HG03565 (cell line): ENCODE measurements at regions not wholly inside any gene's neighbourhood (a gene's known extent, or its start where the extent isn't known, plus 50 kb on each side); places are given as distances from the start of the nearest gene placed in this dataset.

ENCODE experiments used
- ATAC-seq: cut with Tn5 transposase; IDR thresholded peaks from one replicate; pipeline ENCODE4 v1.9.1; 2021; ENCODE audit warnings: mild to moderate bottlenecking, moderate library complexity; ENCODE audit not compliant: unreplicated experiment

DNA sequence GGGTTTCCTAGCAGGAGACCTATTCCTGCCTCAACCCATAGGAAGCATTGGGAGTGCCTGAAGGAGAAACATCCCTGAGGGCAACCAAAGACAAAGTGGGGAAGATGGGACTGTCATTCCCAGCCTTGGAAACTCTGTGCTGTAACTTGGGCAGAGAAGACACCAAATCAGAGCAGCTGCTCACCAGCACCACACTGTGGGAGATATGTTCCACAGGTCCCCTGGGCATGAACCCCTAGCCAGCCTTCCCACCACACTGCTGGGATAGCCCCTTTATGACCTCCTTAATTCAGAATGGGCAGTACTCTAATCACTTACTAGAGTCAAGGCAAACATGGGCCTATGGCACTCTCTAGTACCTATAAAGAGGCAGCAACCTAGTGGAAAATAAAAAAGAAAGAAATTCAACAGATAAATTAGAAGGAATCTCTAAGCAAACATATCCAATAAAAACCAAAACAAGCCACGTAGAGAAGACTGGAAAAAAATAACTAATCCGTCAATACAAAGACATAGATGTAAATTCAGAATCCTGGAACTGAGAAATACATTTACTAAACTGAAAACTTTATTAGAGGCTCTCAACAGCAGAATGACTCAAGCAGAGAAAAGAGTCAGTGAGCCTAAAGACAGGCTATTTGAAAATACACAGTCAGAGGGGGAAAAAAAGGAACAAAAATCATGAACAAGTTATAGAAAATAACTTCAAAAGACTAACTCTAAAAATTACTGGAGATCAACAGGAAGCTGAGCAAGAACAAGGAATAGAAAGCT, 878.4 kb upstream of the FRG1 start:
- no peak for ATAC-seq

GRCh38 chr4:189069772-189070171, 870.9 kb upstream of the FRG1 start:
- ATAC-seq = no peak

GRCh38 chr4:189071241-189071640, 869.4 kb upstream of the FRG1 start:
- no peak for ATAC-seq

GRCh38 chr4:189073739-189074138, 866.9 kb upstream of the FRG1 start:
- no peak for ATAC-seq

DNA sequence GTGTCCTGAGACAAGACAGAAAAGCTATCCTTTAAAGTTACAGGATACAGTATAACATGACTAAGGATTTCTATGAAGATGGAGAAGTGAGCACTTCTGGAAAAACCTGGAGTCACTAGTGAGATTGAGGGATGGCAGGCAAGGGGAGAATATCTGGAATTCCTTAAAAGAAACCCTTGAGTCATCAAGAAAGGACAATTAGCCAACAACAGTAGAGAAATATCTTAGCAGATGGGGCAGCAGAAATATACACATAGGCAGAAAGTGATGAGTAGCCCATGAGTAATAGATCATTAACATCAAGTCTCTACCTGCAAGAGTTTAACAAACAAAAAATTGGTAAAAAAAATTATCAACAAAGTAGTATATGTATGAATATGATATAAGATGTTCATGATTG, 858.8 kb upstream of the FRG1 start:
- ATAC-seq = no peak

DNA sequence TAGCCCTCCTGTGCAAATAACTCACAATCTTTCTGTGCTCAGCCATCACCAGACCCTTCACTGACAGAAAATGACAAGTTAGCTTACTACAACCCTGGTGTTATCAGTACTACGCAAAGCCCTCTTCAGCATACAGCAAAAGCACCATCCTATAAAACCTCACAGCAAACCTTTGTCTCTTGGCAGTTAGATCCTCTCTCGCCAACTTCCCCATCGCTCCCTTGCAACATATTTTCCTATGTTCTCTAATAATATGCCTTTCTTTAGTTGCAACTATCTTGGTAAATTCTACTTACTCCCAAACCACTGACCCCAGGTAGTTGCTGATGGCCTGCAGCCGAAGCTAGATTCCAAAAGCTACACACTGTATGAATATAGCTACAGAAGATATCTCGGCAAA, 856.9 kb upstream of the FRG1 start:
- ATAC-seq = no peak

DNA sequence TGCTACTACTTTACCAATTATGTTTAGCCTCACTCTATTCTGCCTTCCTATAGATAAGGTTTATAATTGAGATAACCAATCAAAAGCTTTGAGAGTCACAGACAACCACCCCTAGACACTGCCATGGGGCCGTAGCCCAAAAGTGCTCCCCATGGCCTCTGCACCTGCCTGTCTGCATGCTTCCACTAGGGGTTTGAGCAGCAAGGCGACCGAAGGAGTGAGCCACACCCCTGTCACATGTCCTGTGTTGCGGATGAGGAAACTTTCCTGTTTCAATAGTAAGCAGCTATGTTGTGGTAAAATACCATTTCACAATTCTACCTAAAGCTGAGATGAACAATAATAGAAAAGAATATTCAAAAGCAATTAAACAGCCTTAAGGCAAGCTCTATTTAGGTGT, 856.0 kb upstream of the FRG1 start:
- ATAC-seq = no peak

DNA sequence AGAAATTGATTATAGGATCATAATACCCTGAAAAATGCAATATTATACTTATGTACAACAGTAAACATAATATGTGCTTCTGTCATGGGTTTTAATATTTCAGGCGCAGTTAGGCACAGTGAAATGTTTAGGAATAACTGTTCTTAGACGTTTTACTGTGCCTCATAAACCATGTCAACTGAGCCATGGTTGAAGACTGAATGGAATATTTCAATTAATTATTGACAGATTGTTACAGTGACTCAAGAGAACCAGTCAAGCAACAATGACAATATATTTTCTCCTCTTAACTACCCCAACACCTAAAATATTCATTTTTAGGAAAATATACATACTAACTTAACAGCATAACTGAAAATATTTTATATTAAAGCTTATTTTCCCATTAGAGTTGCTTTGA, 852.7 kb upstream of the FRG1 start:
- no peak for ATAC-seq

DNA sequence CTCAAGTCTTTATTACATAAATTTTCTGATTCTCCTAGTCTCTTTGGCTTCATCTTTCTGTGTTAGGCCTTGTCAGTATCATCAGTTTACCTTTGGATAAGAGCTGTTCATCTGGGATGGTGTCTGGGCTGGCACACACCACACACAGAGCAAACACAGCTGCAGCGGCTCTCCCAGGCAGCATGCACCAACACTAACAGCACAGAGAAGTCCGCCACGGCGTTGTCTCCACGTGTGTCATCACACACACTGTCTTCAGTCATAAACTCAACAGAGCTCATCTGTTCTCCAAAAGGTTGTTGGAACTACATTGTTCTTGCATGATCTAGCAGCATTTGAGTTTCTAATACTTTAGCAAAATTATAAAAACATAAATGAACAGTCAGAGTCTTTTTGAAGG, 851.9 kb upstream of the FRG1 start:
- ATAC-seq = no peak

DNA sequence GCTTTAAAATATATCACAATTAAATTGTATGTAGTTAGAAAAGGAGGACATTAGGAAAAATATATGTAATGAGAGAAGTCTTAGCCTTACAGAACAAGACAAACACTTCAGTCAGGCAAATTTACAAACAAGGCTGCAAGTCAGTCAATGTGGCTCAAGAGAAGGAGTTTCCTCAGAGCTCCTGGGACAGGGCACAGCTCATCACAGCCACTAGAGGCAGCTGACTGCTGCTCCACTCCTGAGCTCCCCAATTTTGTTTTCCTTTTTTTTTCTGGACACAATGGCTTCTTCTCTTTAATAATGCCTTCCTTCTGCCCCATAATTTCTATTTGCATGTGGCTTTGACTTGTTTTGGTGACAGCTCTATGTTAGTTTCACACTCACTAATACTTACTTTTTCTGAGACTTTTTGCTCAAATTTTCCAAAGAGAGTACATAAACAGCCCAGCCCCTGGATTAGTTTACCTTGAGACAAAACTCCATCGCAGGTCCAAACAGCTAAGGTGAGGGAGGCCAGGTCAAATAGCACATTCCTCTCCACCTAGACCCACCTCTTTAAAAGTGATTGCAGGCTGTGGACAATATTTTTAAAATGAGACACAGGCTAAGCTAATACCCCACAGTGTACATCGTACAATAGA, 850.4 kb upstream of the FRG1 start:
- no peak for ATAC-seq

- no peak for ATAC-seq
Measured at GRCh38 chr4:189092581-189092980, 848.1 kb upstream of the FRG1 start.

DNA sequence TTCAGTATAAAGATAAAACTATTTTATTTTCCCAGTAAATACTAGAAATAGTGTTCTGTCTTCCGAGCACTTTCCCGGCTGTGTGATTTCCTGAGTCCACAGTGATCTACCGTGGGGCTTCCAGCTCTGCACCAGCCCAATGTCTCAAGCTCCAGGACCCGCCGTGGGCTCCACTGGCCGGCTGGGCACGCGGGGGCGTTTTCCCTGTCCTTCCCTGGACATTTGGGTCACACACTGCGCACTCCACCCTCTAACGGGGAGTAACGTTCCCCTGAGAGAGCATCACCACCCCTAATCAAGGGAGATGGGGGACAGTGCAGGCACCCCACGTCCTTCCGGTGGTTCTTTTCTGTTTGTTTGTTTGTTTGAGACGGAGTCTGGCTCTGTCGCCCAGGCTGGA, 844.6 kb upstream of the FRG1 start:
- no peak for ATAC-seq

DNA sequence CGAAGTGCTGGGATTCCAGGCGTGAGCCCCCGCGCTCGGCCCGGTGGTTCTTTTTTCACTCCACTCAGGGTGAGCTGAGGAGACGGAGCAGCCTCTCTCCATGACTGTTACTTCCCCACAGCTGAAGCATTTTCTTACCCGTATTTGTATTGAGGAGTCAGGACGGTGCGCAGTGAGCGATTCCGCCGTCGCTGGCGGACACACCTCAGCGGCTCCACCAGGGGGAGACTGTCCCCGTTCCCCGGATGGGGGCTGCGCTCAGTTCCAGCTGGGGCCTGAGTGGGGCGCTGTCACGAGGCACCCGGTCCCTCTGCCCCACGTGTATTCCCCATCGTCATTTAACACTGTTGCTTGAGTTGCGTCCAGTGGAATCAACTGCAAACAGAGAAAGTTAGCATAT, 844.0 kb upstream of the FRG1 start:
- ATAC-seq = no peak

GRCh38 chr4:189098932-189099696, 841.6 kb upstream of the FRG1 start:
- ATAC-seq = no peak

GRCh38 chr4:189113389-189113888, 827.2 kb upstream of the FRG1 start:
- no peak for ATAC-seq

DNA sequence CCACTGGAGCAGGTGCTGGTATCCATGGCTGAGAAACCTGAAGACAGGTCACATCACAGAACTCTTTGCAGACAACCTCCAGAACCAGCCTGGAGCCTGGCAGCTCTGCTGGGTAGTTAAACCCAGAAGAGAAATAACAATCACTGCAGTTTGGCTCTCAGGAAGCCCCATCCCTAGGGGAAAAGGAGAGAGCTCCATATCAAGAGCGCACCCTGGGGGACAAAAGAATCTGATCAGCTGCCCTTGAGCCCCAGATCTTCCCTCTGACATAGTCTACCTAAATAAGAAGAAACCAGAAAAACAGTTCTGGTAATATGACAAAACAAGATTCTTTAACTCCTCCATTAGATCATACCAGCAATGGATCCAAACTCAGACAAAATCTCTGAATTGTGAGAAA, 823.2 kb upstream of the FRG1 start:
- ATAC-seq = no peak

GRCh38 chr4:189121336-189121735, 819.3 kb upstream of the FRG1 start:
- ATAC-seq = no peak

GRCh38 chr4:189124149-189124758, 816.4 kb upstream of the FRG1 start:
- ATAC-seq = no peak

- ATAC-seq = no peak
Measured at GRCh38 chr4:189124791-189125190, 815.9 kb upstream of the FRG1 start.

DNA sequence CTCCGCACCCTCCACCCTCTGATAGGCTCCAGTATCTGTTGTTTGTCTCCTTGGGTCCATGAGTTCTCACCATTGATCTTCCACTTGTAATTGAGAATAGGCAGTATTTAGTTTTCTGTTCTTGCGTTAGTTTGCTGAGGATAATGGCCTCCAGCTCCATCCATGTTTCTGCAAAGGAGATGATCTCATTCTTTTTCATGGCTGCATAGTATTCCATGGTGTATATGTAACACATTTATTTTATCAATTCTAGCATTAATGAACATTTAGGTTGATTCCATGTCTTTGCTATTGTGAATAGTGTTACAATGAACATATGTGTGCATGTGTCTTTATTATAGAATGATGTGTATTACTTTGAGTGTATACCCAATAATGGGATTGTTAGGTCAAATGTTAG, 814.6 kb upstream of the FRG1 start:
- no peak for ATAC-seq

GRCh38 chr4:189128341-189128740, 812.3 kb upstream of the FRG1 start:
- no peak for ATAC-seq
